SIG-M5 treated with dmso at 0.1 percent for 504 hours (cell line): ENCODE measurements at regions not wholly inside any gene's neighbourhood (a gene's known extent, or its start where the extent isn't known, plus 50 kb on each side); places are given as distances from the start of the nearest gene placed in this dataset.

Experiments used
- DNase-seq: peaks from one replicate; lab custom pipeline; 2025; ENCODE audit not compliant: unreplicated experiment; lab: John Stamatoyannopoulos, UW

DNA sequence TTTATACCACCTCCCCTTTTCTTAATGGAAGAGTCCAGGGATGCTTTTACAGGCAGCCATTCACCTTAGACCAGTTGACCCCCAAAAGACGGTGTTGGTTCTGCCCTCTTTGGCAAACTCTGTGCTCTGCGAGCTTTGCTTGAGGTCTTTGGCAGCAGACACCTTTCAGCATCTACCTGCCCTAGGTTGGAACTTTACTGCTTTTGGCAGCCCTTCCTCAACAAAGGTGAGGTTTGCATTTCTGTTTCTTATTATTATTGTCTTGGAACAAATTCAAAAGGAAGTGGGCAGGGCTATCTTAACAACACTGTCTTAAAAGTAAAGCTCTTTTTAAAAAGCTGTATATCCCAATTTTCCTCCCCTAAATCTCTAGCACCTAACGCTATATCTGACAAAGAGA lies 136.4 kb upstream of the SLC14A2 start:
- no peak for DNase-seq

DNA sequence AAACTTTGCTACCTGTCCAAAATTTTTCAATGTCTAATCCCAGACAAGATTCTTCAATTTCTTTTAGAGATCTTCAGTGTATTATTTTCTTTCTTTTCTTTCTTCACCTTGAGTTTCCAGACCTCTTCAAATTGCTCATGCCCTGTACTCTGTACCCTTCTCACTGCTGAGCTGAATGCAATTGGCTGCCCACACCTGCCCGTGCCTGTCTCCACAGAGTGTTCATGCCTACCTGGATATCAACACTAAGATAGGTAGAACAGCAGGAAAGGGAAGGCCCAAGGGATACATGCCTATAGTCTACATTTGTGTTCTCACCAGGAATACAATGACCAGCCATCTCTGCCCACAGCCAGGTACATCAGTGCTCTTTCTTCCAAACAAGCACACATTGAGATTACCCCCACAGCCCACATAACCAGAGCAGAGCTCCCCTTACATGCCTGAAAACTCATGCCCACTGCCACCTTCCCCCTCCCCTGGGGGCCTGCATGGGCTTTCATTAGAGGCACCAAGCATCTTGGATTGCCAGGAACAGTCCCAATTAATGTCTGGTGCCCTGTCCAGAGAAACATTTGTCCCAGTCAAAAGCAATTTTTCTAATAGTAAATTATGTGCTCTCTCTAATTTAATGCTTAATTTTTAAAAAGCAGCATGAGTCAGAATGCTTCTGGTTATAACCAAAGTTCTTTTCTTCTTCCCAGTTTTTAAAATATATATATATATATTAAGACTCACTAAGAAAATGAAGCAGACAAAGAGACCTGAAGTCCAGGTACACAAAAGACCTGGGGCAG lies 134.9 kb upstream of the SLC14A2 start:
- no peak for DNase-seq

DNA sequence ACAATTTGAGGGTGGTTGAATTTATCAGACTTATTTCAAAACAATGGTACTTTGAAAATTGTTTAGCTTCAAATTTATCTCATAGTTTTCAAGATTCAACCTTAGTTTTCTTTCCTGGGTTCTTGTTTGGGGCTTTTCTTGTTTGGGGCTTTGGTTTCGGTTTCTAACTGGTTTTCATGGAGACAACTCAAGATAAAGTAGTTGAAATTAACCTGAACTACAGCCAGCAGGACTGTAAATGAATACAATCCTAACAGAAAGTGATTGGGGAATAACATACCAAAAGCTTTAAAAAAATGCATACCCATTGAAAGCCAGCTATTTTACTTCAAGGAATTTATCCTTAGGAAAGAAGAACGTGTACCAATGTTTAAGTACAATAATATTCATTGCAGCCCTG lies 133.5 kb upstream of the SLC14A2 start:
- no peak for DNase-seq

DNA sequence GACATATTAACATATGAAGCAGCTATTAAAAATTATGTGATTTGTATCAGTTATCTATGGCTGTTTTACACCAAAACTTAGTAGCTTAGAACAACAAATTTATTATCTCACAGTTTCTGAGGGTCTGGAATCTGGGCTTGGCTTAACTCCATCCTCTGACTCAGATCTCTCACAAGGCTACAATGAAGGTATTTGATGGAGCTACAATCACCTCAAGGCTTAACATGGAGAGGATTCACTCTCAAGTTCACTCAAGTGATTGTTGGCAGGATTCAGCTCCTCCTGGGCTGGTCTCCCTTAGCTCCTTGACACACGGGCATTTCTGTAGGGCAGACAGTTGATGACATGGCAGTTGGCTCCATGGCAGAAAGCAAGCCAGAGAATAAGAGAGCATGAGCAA lies 133.0 kb upstream of the SLC14A2 start:
- DNase-seq, result no peak

DNA sequence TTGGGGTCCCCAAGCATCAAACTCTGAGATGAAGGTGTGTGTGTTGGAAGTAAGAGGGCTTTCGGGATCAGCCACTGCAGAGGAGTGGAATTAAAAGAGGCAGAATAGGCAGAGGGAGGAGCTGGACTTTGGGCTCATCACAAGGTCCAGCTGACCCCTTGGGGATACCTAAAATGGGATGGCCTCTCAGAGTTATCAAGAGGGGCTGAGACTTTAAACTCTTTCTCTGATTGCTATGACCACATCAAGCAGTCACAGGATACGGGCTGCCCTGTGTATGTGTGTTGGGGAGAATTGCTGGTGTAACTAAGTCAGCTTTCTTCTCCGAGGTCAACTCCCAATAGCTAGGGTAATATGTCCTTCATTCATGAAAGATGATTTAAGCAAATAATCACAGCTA lies 127.7 kb upstream of the SLC14A2 start:
- DNase-seq, result no peak

DNA sequence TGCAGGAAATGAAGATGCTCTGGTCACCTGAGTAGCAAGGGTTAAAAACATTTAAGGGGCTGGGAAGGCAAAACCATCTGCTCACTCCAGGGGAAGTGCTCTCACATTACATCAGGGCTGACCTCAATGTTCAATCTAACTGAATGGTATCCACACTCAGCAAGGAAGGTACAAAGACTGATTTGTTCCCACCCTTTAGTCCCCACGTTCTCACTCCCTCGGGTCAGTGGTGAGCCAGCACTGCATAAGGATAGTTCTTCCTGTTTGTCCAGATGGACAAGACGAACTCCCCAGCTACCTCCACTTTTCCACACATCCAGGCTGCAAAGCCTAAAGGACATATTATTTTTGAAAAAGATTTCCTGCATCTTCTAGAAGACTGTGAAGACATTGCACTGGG lies 126.6 kb upstream of the SLC14A2 start:
- DNase-seq, result no peak

DNA sequence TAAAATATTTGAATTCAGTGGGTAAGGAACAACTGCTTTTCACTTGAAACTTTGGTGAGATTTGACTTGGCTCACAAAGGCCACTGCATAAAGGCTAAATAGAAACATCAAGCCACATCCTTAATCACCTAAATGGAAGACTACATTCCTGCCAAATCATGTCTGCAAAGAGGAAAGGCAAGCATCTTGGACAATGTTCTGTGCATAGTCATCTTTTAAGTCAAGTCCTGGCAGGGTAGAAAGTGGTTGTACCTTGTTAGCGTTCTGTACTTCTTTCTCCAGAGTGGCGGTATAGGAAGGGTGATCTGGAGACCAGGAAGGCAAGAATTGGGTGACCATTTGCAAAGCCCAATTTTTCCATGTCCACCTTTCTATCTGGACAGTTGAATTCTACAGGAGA lies 121.4 kb upstream of the SLC14A2 start:
- no peak for DNase-seq

DNA sequence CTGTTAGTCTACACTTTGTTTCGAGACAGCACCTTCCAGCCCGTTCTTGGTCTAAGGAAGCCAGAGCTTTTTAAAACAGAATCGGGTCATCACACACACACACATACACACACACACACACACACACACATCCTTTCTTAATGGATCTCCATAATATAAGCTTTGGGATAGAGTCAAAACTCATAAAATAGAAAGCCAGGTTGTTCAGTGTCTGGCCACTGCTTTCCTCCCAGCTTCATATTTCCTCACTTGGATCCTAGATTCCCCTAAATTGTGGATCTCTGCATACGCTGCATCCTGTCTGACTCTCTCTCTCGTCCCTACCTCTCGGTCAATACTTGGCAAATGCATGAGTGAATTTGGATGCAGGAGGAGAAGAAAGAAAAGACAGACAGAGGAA lies 120.5 kb upstream of the SLC14A2 start:
- no peak for DNase-seq

DNA sequence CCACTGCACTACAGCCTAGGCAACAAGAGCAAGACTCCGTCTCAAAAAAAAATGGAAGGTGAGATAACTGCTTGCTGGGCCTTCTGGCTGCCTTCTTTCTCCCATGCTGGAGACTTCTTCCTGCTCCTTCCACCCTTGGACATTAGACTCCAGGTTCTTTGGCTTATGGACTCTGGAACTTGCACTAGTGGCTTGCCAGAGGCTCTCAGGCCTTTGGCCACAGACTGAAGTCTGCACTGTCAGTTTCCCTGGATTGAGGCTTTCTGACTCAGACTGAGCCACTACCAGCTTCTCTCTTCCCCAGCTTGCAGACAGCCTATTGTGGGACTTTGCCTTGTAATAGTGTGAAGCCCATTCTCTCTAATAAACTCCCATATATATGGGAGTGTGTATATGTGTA lies 118.5 kb upstream of the SLC14A2 start:
- no peak for DNase-seq

DNA sequence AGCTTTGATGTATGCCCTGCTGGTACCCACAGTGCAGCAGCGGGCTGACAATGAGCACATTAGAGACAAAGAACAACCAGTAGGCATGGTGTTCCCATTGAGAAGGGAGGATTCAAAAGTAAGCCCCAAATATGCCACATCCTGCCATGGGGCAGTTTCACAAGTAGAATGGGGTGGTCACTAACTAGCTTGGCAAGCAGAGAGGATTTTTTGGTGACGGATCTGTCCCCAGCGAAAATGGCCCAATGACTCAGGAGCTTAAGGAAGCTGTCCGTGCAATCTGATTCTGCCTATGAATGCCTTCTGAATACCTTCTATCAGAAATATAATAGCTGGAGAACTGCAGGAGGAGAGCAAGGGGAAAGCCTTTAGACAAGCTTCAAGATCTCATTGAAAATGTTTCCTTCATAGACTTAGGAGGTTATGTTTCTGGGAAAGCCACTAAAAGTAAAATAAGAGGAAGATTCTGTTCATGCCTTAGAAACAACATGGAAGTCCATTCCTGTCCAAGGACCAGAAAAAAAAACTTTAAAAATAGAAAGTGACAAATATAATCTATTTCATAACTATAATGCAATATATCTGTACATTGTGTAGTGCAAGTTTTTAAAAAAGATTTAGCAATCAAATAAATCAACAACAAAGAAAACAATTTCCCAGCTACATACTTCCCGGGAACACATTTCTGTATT lies 117.5 kb upstream of the SLC14A2 start:
- no peak for DNase-seq

DNA sequence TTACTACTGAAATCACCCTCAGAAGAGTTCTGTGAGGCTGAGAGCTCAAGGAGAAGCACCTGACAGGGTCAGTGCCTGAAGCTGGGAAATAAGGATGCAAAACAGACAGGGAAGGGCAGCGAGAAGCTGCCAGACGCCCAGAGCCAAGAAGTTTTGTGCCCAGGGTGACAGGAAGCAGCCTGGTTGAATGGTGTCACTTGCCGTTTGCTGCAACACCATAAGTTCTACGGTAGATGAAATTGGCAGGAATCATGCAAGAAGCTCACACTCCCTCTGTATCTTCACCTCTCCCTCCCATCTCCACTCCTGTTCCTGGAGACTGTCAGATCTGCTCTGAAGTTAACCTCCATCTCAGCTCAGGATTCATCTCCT lies 117.0 kb upstream of the SLC14A2 start:
- DNase-seq, result no peak

DNA sequence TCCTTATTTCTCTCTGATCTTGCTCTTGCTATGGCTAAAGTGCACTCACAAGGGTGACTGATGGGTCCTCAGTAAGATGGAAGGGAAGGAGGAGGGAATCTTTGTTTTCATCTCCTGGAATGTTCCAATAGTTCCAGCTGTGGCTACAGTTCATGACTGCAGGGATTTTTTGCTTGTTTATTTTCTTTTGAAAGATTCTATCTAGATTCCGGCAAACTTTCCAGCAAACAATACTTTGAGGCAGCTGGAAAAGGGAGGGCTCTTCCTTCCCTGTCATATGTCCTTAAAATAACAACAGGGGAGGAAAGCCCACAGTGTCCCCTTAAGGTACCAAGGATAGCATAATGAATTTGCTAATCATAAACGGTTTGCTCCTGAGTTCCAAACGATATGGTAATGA lies 111.3 kb upstream of the SLC14A2 start:
- no peak for DNase-seq

DNA sequence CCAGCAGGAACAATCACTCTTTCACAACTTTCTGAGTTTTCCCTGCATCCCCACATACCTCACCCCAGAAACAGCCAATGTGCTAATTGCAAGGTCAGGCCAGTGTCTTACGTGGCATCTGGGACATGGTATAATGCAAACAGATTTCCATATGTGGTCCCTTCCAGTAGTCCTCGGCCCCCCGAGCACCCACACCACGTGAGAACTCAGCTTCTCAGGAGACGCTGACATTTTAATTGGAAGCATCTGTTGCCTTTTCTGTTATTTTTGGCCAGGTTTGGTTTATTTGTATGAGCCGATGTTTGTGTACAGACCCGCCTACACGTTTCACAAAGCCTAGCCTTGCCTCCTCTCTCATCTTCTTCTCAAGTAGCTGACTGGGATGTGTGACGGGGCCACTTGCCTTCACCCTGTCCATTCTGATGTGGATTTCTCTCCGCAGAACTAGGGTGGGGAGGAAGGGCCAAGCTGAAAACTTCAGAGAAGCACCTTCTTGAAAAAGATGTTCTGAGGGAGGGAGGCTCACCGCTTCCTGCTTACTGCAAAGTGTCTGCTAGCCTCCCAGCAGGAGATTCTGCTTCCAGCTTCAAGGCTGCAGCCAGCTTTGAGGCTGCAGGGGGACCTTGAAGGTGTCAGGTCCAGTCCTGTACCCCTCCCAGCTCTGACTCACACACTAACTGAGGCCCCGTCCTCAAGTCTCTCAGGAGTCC lies 109.6 kb upstream of the SLC14A2 start:
- no peak for DNase-seq

DNA sequence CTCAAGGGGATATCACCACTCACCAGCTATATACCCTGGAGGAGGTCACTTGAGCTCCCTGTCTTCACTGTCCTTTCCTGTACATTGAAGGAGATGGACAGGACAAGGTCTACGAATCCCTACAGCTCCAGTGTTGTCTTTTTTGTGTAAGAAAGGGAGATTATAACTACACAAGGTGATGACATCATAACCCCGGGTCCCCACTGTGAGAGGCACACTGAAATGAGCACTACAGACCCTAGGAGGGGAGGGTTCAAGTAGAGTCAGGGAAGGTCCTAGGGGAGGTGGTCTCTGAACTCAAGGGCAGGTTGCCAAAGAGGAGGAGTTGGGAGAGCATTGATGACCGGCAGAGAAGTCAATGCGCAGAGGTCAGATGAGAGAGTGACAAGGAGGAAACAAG lies 108.3 kb upstream of the SLC14A2 start:
- DNase-seq, result no peak

DNA sequence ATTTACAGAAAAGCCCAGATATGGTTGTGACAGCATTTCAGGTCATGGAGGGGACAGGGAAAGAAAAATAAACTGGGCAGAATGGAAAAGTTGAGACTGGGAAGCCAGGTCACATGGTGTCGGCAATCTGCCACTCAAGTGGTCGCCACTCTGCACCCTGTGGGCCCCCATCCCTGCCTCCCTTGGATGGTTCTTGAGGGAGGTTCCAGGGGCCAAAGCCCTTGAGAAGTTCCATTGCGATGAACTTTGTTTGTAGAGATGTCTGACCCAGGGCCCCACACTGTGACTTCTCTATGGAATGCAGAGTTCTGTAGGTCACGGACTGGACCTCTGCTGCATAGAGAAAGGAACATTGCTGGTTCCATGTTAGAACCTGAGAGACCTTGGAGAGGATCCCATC lies 105.7 kb upstream of the SLC14A2 start:
- DNase-seq, result no peak

DNA sequence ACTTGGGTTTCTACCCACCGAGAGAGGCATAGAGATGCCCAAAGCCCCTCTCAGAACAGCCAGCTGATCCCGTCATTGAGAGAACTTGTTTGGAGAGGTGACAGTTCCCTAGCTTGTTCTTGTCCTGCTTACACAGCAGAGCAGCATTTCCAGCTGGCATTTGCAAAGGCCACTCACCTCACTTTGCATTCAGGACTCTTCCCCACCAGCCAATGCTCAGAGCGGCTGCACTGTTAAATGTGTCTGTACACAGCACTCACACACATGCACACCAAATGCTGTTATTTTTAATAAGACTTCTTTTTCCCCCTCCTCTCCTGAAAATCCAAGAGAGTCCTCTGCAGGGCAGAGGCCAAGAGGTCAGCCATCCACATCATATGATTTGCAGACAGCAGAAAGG lies 104.6 kb upstream of the SLC14A2 start:
- DNase-seq, result no peak

DNA sequence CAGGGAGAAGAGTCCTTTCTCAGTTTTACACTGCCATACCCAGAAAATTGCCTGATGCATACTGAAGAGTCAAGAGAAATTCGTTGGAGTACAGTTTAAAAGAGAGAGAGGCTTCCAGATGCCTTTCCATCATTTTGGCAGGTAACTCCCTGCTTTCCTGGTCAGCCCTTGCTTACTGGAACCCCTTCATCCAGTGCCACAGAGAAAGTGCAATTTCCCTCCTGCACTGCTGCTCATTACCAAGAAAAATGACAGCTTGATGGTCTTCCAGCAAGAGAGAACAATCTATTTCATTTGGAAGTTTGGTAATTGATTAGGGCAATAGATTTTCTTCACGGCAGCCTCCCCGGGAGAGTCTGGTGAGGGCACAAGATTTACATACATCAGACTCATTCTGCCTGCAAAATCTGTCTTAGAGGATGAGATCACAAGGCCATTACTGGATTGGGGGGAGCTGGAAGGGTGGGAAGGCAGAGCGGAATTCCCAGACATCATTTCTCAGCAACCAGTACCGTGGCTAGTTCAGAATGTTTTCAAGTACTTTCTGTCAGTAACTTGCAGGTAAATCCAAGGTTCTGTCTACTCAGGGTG lies 102.8 kb upstream of the SLC14A2 start:
- DNase-seq, result no peak

DNA sequence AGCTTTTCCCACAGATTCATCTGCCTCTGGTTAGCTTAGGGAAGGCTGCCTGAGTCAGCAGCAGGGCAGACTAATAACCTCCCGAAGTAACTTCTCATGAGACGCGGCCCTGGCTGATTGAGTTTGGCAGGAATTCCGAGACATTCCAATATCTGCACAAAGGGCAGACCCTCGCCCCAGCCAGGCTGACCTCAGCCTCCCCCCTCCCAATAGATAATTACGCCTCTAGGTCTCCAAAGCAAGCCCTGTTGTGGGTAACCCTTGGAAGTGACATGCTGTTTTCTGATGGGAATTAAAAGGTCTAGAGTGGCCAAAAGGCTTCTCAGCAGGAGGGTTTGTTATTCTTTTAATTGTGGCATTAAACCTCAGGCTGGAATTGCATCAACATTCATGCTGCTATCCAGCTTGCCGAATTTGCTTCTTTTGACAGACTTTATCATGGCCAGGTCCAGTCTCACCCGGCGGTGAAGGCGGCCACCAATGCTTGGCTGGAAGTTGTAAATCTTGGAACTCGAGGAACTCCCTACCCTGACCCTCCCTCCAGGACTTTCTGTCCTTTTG lies 98.0 kb upstream of the SLC14A2 start:
- no peak for DNase-seq

DNA sequence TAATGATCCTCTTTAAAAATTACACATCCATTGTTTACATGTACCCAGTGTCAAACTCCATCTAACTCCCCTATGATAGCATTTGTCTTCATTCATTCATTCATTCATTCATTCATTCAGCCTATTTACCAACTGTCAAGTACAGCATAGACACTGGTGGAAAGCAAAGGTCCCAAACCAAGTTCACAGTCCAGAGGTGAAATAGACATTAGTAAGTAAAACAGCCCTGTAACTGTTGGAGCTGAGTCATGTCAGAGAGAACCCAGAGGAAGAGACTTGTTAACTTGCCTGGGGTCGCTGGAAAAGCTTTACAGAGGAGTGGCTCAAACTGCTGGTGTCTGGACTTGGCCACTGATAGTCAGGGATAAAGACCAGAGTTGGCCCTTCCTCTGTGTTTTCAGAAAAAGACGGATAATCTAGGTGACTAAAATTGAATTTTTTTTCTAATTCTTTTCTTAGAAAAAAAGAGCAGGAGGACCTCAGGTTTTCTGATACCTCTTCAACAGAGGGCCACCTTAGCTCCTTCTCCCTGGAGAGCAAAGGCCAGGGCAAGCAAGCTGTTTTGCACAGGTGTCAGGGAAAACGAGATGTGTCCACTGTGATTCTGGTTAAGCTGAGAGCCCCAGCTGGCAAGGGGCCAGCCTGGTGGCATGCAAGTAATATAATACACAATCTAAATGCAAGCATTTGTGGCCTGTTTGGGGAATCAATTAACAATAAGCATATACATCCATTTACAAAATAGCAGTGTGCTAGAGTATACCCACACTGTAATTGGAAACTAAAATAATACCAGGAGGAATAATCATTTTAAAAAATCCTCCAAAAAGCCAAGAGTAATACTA lies 96.7 kb upstream of the SLC14A2 start:
- no peak for DNase-seq

DNA sequence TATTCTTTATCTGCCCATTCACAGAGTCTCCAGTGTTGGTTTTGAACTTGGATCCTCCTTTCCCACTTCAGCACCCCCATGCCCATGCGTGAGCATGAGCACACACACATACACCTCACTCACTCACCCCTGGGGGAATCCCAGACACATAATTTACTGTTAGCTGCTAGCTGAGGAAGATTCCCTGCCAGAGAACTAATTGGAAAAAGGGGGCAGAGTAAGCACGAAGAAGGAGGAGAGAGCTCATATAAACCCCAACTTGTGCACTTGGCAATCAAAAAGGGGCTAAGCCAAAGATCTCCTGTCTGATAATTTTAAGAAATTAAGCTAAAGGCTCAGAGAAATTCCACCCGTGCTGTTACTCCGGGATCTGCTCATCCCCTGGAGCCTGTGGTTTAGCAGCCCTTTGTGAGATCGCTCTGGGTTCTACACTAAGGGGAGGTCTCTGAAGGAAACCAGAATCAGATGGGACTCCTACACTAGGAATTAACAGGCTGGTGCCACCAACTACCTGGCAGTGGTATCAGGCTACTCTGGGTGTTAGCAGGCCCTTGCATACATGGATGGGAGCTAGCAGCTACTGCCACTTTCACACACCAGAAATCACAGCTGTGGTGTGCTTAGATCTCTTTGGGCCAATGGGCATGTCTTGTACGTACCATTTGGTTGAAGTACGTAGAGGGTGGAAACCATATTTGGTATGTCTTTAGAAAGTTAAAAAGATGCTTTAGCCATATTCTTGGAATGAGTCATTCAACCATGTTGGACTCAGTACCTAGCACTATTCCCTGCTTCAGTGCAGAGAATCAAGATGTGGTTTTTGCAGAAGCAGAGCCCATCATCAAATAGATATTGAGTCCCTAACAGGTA lies 95.6 kb upstream of the SLC14A2 start:
- DNase-seq, result no peak
